GM21526 (cell line): ENCODE measurements at regions not wholly inside any gene's neighbourhood (a gene's known extent, or its start where the extent isn't known, plus 50 kb on each side); places are given as distances from the start of the nearest gene placed in this dataset.

Experiments
- ATAC-seq: cut with Tn5 transposase; IDR thresholded peaks from one replicate; pipeline ENCODE4 v1.9.1; 2021; ENCODE audit warnings: moderate library complexity; ENCODE audit not compliant: unreplicated experiment, low FRiP score

- ATAC-seq, result no peak
Measured at GRCh38 chr22:48693377-48694135, 1134.1 kb downstream of the BRD1 start.

GRCh38 chr22:48692734-48693376, 1134.8 kb downstream of the BRD1 start:
- ATAC-seq, result no peak

GRCh38 chr22:48691431-48691851, 1136.2 kb downstream of the BRD1 start:
- no peak for ATAC-seq

- ATAC-seq, result no peak
Measured at GRCh38 chr22:48690583-48691317, 1136.9 kb downstream of the BRD1 start.

- ATAC-seq, result no peak
Measured at GRCh38 chr22:48689206-48689605, 1138.5 kb downstream of the BRD1 start.

- no peak for ATAC-seq
Measured at GRCh38 chr22:48688366-48688765, 1139.3 kb downstream of the BRD1 start.

GRCh38 chr22:48687606-48688005, 1140.1 kb downstream of the BRD1 start:
- no peak for ATAC-seq

- ATAC-seq, result no peak
Measured at GRCh38 chr22:48686694-48687302, 1140.9 kb downstream of the BRD1 start.

GRCh38 chr22:48685767-48686166, 1141.9 kb downstream of the BRD1 start:
- no peak for ATAC-seq

GRCh38 chr22:48683640-48684039, 1144.0 kb downstream of the BRD1 start:
- no peak for ATAC-seq

GRCh38 chr22:48682504-48682903, 1145.2 kb downstream of the BRD1 start:
- ATAC-seq, result no peak

GRCh38 chr22:48680601-48681000, 1147.1 kb downstream of the BRD1 start:
- ATAC-seq, result no peak

- ATAC-seq, result no peak
Measured at GRCh38 chr22:48679656-48680555, 1147.8 kb downstream of the BRD1 start.

- ATAC-seq, result no peak
Measured at GRCh38 chr22:48678171-48679135, 1149.2 kb downstream of the BRD1 start.

- ATAC-seq, result no peak
Measured at GRCh38 chr22:48677621-48678020, 1150.1 kb downstream of the BRD1 start.

- no peak for ATAC-seq
Measured at GRCh38 chr22:48677168-48677520, 1150.5 kb downstream of the BRD1 start.

GRCh38 chr22:48676266-48677167, 1151.2 kb downstream of the BRD1 start:
- no peak for ATAC-seq

- ATAC-seq, result no peak
Measured at GRCh38 chr22:48675830-48676145, 1151.9 kb downstream of the BRD1 start.
